BE2C (cell line): ENCODE measurements at regions not wholly inside any gene's neighbourhood (a gene's known extent, or its start where the extent isn't known, plus 50 kb on each side); places are given as distances from the start of the nearest gene placed in this dataset.

Experiments
- DNase-seq: peaks from one replicate; pipeline ENCODE4 v3.0.0-alpha.2; 2020
- H3K27me3 ChIP-seq: fragments of 250-450 bp; sonication (Bioruptor Pico); 2 replicates; pipeline ENCODE4 v1.5.1; 2020; ENCODE audit warnings: mild to moderate bottlenecking
- H3K36me3 ChIP-seq: fragments of 250-450 bp; sonication (Bioruptor Pico); 2 replicates; pipeline ENCODE4 v1.5.1; 2020; ENCODE audit warnings: mild to moderate bottlenecking
- H3K4me1 ChIP-seq: fragments of 250-450 bp; sonication (Bioruptor Pico); 2 replicates; pipeline ENCODE4 v1.5.1; 2020
- H3K4me3 ChIP-seq: 2 replicates; pipeline ENCODE4 v1.5.1; 2011; ENCODE audit warnings: low read depth, low read length
- H3K9me3 ChIP-seq: fragments of 250-450 bp; sonication (Bioruptor Pico); 2 replicates; pipeline ENCODE4 v1.5.1; 2020
- CTCF ChIP-seq: IDR thresholded peaks from 2 replicates; pipeline ENCODE4 v1.5.1; 2012; ENCODE audit warnings: mild to moderate bottlenecking, low read depth, low read length

GRCh38 chr2:199602896-199603717 lies 145.4 kb upstream of the SATB2 start:
- no peak for TF ChIP-seq CTCF
- no peak for DNase-seq
- Histone ChIP-seq H3K4me3 (no peak overlapping the region), H3K36me3 (no peaks in the 10 kb centered on the region), H3K27me3 (no peaks in the 10 kb centered on the region), H3K4me1 (no peaks in the 10 kb centered on the region), H3K9me3 (no peaks in the 10 kb centered on the region)

- no peaks in the 10 kb centered on the region for H3K27me3 ChIP-seq
- no peaks in the 10 kb centered on the region for H3K9me3 ChIP-seq
- no peak overlapping the region for H3K4me3 ChIP-seq
- DNase-seq: peak; percentile 22
- no peaks in the 10 kb centered on the region for H3K4me1 ChIP-seq
- H3K36me3 ChIP-seq: no peaks in the 10 kb centered on the region
- peak; percentile 32 for TF ChIP-seq CTCF
These were observed 144.6 kb upstream of the SATB2 start for GRCh38 chr2:199602271-199602895.

GRCh38 chr2:199596549-199596948 lies 138.8 kb upstream of the SATB2 start:
- H3K4me3 ChIP-seq: no peak overlapping the region
- no peak for DNase-seq
- peak; percentile 63 for TF ChIP-seq CTCF
- no peaks in the 10 kb centered on the region for H3K4me1 ChIP-seq
- no peaks in the 10 kb centered on the region for H3K36me3 ChIP-seq
- no peaks in the 10 kb centered on the region for H3K9me3 ChIP-seq
- peaks cover 10% of the 10 kb centered on the region; the same call in 1 of the 2 replicates for H3K27me3 ChIP-seq

- H3K4me1 ChIP-seq: no peaks in the 10 kb centered on the region
- H3K27me3 ChIP-seq: peaks cover 26% of the 10 kb centered on the region
- no peaks in the 10 kb centered on the region for H3K9me3 ChIP-seq
- DNase-seq: no peak
- no peak for TF ChIP-seq CTCF
- H3K4me3 ChIP-seq: no peak overlapping the region
- H3K36me3 ChIP-seq: no peaks in the 10 kb centered on the region
These were observed 136.7 kb upstream of the SATB2 start for GRCh38 chr2:199594443-199594842.

- Histone ChIP-seq H3K4me1 (no peaks in the 10 kb centered on the region), H3K27me3 (peaks cover 45% of the 10 kb centered on the region), H3K9me3 (no peaks in the 10 kb centered on the region), H3K4me3 (no peak overlapping the region), H3K36me3 (no peaks in the 10 kb centered on the region)
- DNase-seq: no peak
- TF ChIP-seq CTCF: no peak
These were observed 134.1 kb upstream of the SATB2 start for GRCh38 chr2:199591826-199592225.
